ENCODE measurements at regions not wholly inside any gene's neighbourhood (a gene's known extent, or its start where the extent isn't known, plus 50 kb on each side); places are given as distances from the start of the nearest gene placed in this dataset.

- Mint-ChIP-seq H3K27me3 (no peaks in the 10 kb centered on the region), H3K9me3 (no peaks in the 10 kb centered on the region), H3K36me3 (ENCODE audit: low read depth) (no peaks in the 10 kb centered on the region), H3K4me3 (no peak overlapping the region), H3K27ac (no peak overlapping the region), H3K4me1 (ENCODE audit: low read depth) (no peaks in the 10 kb centered on the region)
- no peak for DNase-seq
These were observed 851.1 kb downstream of the SLC4A3 start for GRCh38 chr2:220478305-220479058.

DNA sequence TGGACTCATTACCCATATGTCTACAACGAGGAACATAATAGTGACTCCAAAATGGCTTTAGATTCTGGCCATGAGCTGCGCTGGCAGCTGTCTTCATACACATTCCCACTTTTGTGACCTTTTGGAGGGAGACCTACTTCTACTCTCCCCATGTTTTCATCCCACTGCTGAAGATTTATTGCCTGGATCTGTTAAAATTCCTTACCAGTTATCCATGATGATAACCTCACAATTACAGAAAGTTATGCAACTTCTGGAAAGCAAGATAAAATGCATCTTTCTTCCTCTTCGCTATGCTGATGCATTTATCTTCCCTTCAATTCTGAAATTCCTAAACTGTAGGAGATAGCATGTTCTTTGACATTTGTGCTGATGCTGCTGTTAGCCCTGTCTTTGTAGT is 855.3 kb downstream of the SLC4A3 start:
- H3K27me3 Mint-ChIP-seq, result no peaks in the 10 kb centered on the region
- no peak for DNase-seq
- peaks cover 11% of the 10 kb centered on the region for H3K9me3 Mint-ChIP-seq
- H3K4me1 Mint-ChIP-seq (ENCODE audit: low read depth), result no peaks in the 10 kb centered on the region
- no peak overlapping the region for H3K4me3 Mint-ChIP-seq
- H3K27ac Mint-ChIP-seq, result no peak overlapping the region
- no peaks in the 10 kb centered on the region for H3K36me3 Mint-ChIP-seq (ENCODE audit: low read depth)

DNA sequence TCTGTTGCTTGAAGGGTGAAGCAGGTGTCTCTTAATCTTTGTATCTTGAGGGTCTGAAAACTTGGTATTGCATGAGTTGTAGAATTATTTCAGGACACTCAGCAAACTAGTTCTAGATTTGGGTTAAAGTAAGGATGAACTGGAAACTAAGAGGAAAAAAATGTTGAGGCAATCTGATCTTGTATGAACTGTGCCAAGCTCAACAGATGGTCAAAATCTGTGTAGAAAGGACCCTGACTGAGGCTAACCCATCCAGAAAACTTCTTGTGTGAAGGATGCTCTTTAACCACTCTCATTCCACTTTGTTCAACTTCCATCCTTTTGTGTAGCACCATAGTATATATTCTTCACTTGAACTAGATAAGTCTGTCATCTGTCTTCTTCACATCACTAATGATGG is 861.7 kb downstream of the SLC4A3 start:
- Mint-ChIP-seq H3K4me1 (ENCODE audit: low read depth) (no peaks in the 10 kb centered on the region), H3K9me3 (peaks cover 7% of the 10 kb centered on the region), H3K36me3 (ENCODE audit: low read depth) (no peaks in the 10 kb centered on the region), H3K27ac (no peak overlapping the region), H3K4me3 (no peak overlapping the region), H3K27me3 (no peaks in the 10 kb centered on the region)
- no peak for DNase-seq

DNA sequence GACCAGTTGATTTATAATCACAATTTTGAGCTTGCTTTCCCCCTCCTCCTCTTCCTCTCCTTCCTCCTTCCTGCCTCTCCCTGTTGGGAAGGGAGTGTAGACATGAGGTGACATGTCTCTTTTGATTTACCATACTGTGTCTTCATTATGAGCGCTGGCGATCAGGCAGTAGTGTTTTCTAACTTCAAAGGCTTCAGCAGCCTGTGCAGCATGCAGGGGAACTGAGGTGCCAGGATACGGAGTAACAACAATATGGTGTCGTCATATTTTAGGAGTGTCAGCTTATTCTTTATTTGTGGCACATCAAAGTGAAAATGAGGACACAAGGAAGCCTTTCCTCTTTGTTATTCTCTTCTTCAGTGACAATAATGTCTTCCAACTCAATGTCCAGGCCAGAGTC is 864.2 kb downstream of the SLC4A3 start:
- Mint-ChIP-seq H3K36me3 (ENCODE audit: low read depth) (no peaks in the 10 kb centered on the region), H3K4me3 (no peak overlapping the region), H3K4me1 (ENCODE audit: low read depth) (no peaks in the 10 kb centered on the region), H3K9me3 (no peaks in the 10 kb centered on the region), H3K27me3 (no peaks in the 10 kb centered on the region), H3K27ac (no peak overlapping the region)
- DNase-seq, result no peak

DNA sequence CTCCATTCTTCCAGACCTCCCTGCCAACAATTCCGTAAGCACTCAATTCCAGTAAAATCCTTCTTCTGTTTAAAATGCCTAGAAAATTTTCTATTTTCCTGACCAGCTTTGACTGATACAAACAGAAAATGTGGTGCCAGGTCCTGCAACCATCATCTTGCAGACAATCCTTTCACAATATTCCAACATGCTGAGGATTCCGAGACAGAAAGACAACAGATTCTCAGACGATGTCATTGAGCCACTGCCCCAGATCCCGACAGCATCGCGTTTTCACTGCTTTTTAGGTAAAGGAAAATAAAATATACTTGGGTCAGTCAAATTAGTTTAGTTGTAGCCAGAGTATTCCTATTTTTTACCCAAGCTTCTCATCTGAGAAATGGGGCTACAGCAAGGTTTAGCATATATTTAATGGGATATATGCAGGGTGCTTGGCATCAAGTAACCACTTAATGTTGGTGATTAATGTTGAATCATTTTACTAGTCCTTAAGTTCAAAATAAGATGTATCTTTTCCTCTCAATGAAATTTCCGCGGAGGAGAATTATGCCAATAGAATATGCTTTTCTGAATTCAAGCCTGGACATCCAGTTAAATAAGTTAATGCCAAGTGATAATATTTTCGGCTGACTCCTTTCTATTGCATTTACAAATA is 866.6 kb downstream of the SLC4A3 start:
- Mint-ChIP-seq H3K4me1 (ENCODE audit: low read depth) (no peaks in the 10 kb centered on the region), H3K27ac (no peak overlapping the region), H3K36me3 (ENCODE audit: low read depth) (no peaks in the 10 kb centered on the region), H3K4me3 (no peak overlapping the region), H3K27me3 (no peaks in the 10 kb centered on the region), H3K9me3 (no peaks in the 10 kb centered on the region)
- DNase-seq, result no peak

GRCh38 chr2:220496513-220496912 is 869.1 kb downstream of the SLC4A3 start:
- Mint-ChIP-seq H3K9me3 (no peaks in the 10 kb centered on the region), H3K36me3 (ENCODE audit: low read depth) (no peaks in the 10 kb centered on the region), H3K4me3 (no peak overlapping the region), H3K27ac (no peak overlapping the region), H3K27me3 (no peaks in the 10 kb centered on the region), H3K4me1 (ENCODE audit: low read depth) (no peaks in the 10 kb centered on the region)
- no peak for DNase-seq

DNA sequence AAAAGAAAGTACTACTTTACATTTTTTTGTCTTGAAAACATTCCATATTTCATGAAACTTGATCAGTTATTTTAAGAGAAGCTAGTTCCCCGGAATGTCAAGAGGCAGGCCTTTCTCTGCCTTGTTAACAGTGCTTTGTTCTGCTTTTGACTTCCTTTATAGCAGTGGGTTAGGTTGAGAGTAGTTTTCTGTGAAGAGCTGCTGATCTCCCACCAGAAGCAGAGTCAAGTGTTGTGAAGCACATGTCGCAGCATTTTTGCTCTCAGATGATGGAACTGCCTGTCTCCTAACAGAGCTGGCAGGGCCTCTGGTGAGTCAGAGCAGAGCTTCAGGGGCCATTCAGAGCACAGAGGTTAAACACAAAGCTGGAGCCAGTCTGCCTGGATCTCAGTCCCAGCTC is 871.8 kb downstream of the SLC4A3 start:
- no peak for DNase-seq
- no peaks in the 10 kb centered on the region for H3K4me1 Mint-ChIP-seq (ENCODE audit: low read depth)
- no peaks in the 10 kb centered on the region for H3K9me3 Mint-ChIP-seq
- no peak overlapping the region for H3K4me3 Mint-ChIP-seq
- H3K27ac Mint-ChIP-seq, result peak overlapping the region; percentile 51
- H3K36me3 Mint-ChIP-seq (ENCODE audit: low read depth), result no peaks in the 10 kb centered on the region
- no peaks in the 10 kb centered on the region for H3K27me3 Mint-ChIP-seq

GRCh38 chr2:220502539-220502938 is 875.1 kb downstream of the SLC4A3 start:
- H3K9me3 Mint-ChIP-seq, result no peaks in the 10 kb centered on the region
- no peak overlapping the region for H3K4me3 Mint-ChIP-seq
- H3K27ac Mint-ChIP-seq, result no peak overlapping the region
- no peak for DNase-seq
- no peaks in the 10 kb centered on the region for H3K4me1 Mint-ChIP-seq (ENCODE audit: low read depth)
- no peaks in the 10 kb centered on the region for H3K36me3 Mint-ChIP-seq (ENCODE audit: low read depth)
- no peaks in the 10 kb centered on the region for H3K27me3 Mint-ChIP-seq

- Mint-ChIP-seq H3K27ac (no peak overlapping the region), H3K4me3 (no peak overlapping the region), H3K36me3 (ENCODE audit: low read depth) (no peaks in the 10 kb centered on the region), H3K27me3 (no peaks in the 10 kb centered on the region), H3K4me1 (ENCODE audit: low read depth) (no peaks in the 10 kb centered on the region), H3K9me3 (no peaks in the 10 kb centered on the region)
- no peak for DNase-seq
These were observed 876.0 kb downstream of the SLC4A3 start for GRCh38 chr2:220503431-220503830.

DNA sequence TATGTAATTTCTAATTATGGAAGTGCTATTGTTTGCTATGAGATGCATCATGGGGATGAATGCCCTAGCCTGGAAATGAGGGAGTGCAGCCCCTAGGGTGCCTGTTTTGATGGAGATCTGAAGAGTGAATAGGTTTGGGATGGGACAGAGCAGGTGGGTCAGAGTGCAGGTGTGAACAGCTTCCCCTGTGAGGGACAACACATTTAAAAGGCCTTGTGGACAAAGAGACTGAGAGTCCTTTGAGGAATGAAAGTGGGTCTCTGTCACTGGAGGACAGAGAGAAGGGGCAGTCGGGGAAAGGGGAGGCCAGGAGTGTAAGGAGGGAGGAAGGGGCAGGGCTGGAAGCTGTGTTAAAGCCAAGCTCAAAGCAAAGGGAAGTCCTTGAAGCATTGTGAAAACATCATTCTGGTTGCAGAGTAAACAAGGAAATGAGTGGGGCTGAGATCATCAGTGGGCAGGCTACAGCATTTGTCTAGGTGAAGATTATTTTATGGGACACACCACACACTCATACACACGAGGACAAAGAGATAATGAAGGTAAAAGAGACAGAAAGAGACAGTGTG is 877.6 kb downstream of the SLC4A3 start:
- no peak overlapping the region for H3K27ac Mint-ChIP-seq
- H3K4me1 Mint-ChIP-seq (ENCODE audit: low read depth), result no peaks in the 10 kb centered on the region
- no peak for DNase-seq
- H3K9me3 Mint-ChIP-seq, result no peaks in the 10 kb centered on the region
- H3K27me3 Mint-ChIP-seq, result no peaks in the 10 kb centered on the region
- no peaks in the 10 kb centered on the region for H3K36me3 Mint-ChIP-seq (ENCODE audit: low read depth)
- H3K4me3 Mint-ChIP-seq, result no peak overlapping the region

DNA sequence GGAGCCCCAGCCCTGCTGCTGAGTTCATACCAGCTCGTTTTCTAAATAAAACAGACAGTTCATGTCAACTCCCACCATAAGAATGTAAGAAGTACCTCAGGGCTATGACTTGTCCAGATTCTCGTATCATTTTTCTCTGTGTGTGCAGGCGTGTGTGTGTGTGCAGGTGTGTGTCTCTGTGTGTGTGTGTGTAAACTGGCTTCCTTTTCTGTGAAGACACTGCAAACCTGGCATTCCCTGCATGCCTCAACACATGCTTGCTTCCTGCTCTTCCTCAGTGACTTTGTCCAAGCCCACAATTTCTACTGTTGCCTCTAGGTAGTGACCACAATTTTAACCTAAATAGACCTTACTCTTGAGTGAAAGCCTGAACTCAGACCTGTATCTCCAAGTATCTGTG is 879.0 kb downstream of the SLC4A3 start:
- H3K4me3 Mint-ChIP-seq, result no peak overlapping the region
- H3K27me3 Mint-ChIP-seq, result no peaks in the 10 kb centered on the region
- no peaks in the 10 kb centered on the region for H3K9me3 Mint-ChIP-seq
- no peak overlapping the region for H3K27ac Mint-ChIP-seq
- no peaks in the 10 kb centered on the region for H3K36me3 Mint-ChIP-seq (ENCODE audit: low read depth)
- H3K4me1 Mint-ChIP-seq (ENCODE audit: low read depth), result no peaks in the 10 kb centered on the region
- no peak for DNase-seq

- H3K4me3 Mint-ChIP-seq, result no peak overlapping the region
- H3K27ac Mint-ChIP-seq, result no peak overlapping the region
- DNase-seq, result no peak
- H3K36me3 Mint-ChIP-seq (ENCODE audit: low read depth), result no peaks in the 10 kb centered on the region
- H3K4me1 Mint-ChIP-seq (ENCODE audit: low read depth), result no peaks in the 10 kb centered on the region
- H3K27me3 Mint-ChIP-seq, result no peaks in the 10 kb centered on the region
- H3K9me3 Mint-ChIP-seq, result no peaks in the 10 kb centered on the region
These were observed 881.8 kb downstream of the SLC4A3 start for GRCh38 chr2:220509096-220509757.

DNA sequence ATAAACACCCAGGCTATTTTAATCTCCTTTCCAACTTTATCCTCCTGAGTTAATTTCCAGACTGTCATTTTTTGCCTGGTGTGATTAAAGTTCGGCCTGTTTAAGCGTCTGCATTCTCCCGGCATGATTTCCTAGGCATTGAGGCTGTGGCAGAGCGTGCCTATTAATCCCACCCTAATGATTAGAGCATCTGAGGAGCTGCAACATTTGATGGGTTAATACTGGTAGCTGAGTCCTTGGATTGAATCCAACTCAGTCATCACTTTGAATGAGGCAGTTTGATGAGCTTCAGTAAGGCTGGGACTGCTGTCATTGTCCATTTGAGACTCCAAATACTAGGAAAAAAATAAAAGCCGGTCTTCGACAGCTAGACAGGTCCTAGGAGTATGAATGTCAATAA is 882.5 kb downstream of the SLC4A3 start:
- H3K27me3 Mint-ChIP-seq, result no peaks in the 10 kb centered on the region
- no peak for DNase-seq
- H3K4me3 Mint-ChIP-seq, result no peak overlapping the region
- no peaks in the 10 kb centered on the region for H3K4me1 Mint-ChIP-seq (ENCODE audit: low read depth)
- no peak overlapping the region for H3K27ac Mint-ChIP-seq
- no peaks in the 10 kb centered on the region for H3K36me3 Mint-ChIP-seq (ENCODE audit: low read depth)
- no peaks in the 10 kb centered on the region for H3K9me3 Mint-ChIP-seq

DNA sequence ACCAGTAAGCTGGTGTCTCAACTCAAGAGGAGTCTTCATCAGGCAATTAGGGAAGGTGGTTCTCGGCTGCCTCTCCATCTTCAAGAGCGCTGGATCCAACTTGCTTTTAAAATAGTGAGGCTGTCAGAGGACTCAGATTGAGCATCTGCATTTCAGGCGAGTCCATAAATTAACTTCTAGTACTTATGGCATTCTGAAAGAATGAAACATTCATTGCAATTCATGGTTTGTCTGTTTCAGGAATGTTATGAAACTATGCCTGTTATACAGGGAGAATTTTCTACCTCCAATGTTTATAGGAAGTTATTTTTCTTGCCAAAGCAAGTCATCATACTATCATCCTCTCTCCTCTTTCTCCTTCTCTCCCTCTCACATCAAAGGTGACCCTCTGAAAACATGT is 883.2 kb downstream of the SLC4A3 start:
- no peak overlapping the region for H3K27ac Mint-ChIP-seq
- no peaks in the 10 kb centered on the region for H3K4me1 Mint-ChIP-seq (ENCODE audit: low read depth)

GRCh38 chr2:220512419-220512818 is 885.0 kb downstream of the SLC4A3 start:
- no peak for DNase-seq
- no peaks in the 10 kb centered on the region for H3K36me3 Mint-ChIP-seq (ENCODE audit: low read depth)
- H3K27me3 Mint-ChIP-seq, result no peaks in the 10 kb centered on the region
- no peaks in the 10 kb centered on the region for H3K4me1 Mint-ChIP-seq (ENCODE audit: low read depth)
- no peak overlapping the region for H3K4me3 Mint-ChIP-seq
- no peaks in the 10 kb centered on the region for H3K9me3 Mint-ChIP-seq
- no peak overlapping the region for H3K27ac Mint-ChIP-seq

More for the DNA sequence above, 883.2 kb downstream of the SLC4A3 start:
- H3K27me3 Mint-ChIP-seq, result no peaks in the 10 kb centered on the region
- H3K36me3 Mint-ChIP-seq (ENCODE audit: low read depth), result no peaks in the 10 kb centered on the region
- no peak for DNase-seq
- H3K9me3 Mint-ChIP-seq, result no peaks in the 10 kb centered on the region
- no peak overlapping the region for H3K4me3 Mint-ChIP-seq

Data from activated T-cell treated with anti-CD3 and anti-CD28 coated beads, Interleukin-2, amount 50 U/mL, for 24 hours (primary cell).